ENCODE measurements at regions not wholly inside any gene's neighbourhood (a gene's known extent, or its start where the extent isn't known, plus 50 kb on each side); places are given as distances from the start of the nearest gene placed in this dataset.
"Not testable (repeated sequence)": the region's sequence is repeated elsewhere in the genome, so short reads cannot be mapped to it uniquely, and the experiment has no call there.

DNA sequence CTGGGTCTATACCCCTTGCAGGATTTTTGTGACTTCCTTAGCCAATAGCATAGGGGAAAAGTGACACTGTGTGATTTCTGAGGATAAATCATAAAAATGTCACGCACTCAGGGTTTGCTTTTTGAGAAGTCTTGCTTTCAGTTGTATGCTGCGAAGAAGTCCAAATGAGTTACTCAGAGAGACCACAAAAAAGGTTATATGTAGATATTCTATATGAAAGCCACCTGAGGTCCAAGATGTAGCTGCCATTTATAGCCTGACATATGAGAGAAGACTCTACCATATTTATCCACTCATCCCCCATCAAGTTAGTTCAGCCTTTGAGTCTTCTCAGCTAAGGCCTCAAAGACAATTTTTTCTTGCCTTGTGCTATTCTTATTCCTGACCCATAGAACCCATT is 488.3 kb upstream of the MAP2 start:
- DNase-seq, result no peak

DNA sequence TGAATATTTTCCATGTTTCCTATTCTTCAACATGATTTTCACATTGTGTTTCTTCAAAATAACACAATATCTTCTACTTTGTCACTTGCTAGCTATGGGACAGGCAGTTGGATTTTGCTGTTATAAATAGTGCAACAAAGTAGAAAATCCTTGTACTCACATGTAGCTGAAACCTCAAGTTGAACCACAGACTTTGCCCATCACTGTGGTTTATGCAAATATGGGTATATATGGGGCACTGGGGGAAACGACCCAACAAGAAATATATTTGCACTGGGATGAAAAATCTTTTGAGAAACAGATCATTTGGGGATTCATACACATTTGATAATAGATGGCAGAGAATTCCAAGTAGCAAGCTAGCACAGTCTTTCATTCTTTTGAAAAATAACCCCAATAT is 486.3 kb upstream of the MAP2 start:
- no peak for DNase-seq

DNA sequence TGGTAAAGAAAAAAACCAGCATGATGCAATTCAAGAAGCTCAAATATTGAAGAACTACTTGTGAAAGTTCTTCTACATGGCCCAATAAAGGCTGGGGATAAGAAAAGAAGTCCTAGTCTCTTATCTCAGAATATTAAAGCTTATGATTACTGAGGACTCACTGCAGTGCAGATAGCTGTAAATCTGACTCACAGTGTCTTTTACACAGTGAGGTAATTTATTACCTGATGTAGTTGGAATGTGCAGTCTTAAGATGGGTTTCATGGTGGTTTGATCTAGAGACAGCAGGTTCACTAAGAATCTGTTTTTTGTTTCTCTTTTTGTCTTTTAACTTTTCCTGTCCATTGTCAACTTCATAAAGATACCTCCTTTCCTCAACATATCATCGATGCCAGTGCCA is 484.0 kb upstream of the MAP2 start:
- no peak for DNase-seq

DNA sequence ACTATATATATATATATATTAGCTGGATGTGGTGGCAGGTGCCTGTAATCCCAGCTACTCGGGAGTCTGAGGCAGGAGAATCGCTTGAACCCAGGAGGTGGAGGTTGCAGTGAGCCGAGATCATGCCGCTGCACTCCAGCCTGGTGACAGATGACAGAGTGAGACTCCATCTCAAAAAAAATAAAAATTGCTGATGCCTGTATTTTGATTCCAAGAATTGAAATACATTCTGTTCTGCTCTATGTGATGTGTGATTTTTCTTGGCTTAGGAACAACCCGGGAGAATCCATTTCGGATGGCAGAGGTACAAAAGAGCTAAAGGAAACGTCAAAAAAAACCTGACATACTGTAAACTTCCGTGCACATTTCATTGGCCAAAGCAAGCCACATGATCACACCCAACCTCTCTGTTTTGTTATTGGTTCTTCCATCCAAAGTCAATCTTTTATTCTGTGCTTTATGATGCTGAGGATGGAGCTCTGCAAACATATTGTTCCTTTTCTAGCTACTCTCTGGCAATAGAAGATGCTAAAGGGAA is 478.1 kb upstream of the MAP2 start:
- DNase-seq, result no peak

DNA sequence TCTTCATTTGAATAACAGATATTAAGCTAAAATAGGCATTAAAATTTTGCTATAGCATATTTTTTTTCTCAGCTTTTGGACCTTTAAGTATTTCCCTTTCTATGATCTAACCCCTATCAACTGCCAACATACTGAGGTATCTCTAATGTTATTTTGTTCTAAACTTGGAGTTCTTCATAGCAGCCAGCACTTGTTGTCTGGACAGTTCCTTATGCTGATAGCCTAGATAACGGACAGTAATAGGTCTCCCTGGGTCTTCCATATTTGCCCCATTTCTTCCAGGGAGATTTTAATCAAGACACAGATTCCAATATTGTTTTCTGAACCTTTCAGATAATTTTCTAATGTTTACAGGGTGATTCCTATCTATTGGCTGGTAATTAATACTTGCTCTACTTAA is 475.8 kb upstream of the MAP2 start:
- DNase-seq, result no peak

DNA sequence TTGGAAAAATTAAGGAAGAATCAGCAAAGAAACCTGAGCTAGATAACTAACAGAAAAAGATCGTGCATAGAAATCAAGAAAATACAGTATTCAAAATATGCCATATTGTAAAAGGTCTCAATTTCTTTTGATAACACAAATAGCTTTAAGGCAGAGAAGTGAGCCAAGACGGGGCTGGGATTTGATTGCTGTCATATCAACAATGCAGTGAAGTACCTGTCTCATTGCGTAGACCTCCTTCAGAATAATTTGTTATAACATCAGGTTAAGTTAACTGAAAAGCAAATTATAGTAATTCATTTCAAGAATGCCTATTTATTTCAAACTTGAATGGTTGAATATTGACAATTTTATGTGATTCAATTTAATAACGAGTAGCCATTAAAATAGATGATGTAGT is 453.8 kb upstream of the MAP2 start:
- DNase-seq, result no peak

- DNase-seq, result no peak
Observed at GRCh38 chr2:208977582-208977981, 446.3 kb upstream of the MAP2 start.

DNA sequence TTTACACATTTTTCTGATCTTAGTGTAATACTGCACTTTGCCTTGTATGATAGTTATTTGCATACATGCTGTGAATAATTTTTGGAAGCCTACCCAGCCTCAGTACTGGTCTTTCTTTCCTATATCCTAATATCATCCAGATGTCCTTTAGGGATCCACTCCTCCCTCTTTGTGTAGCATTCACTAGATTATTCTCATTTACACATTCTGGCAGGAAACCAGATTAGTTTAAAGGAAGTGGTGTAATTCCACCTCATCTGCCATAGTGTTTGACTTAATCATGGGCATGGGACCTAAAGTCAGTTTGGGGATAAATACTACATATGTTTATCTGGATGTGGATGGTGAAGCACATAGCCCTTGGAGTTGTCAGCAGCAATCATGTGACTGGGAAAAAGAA is 444.9 kb upstream of the MAP2 start:
- no peak for DNase-seq

DNA sequence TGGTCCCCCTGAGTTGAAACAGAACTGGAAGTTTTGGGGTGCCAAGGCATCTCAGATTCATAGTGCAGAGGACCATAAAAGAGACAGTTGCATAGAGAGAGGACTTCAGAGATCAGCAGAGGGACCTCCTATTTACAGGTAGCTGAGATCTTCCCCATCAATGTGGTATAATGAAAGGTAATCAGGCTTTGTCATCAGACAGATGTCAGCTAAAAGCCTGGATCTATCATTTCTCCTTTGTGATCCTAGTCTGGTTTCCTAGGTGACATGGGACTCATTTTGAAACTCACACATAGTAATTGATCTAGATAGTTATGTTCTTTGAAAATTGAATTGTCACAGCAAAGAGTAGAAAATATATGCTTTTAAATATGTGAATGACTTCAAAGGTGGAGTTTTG is 443.5 kb upstream of the MAP2 start:
- DNase-seq, result no peak

- no peak for DNase-seq
Observed at GRCh38 chr2:208982831-208983230, 441.0 kb upstream of the MAP2 start.

GRCh38 chr2:208983486-208983885 is 440.4 kb upstream of the MAP2 start:
- DNase-seq, result no peak

GRCh38 chr2:208984376-208985090 is 439.3 kb upstream of the MAP2 start:
- DNase-seq, result peak; percentile 2

DNA sequence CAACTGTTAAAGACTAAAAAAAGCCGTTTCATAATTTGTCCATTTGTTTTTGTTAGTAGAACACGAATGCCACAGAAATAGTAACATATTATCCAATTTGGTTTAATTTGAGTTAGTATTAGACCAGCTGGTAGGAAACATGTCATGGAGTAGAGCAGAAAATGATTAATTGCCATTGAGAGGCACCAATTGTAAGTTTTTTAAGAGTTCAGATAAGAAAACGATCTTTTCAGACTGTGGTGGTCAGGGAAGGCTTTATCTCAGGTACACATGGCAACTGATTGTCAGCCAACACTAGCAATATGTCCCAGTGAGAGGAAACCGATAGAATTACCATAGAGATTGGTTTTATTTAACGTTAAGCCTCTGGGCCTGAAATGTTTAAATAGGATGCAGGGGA is 438.2 kb upstream of the MAP2 start:
- DNase-seq, result no peak

DNA sequence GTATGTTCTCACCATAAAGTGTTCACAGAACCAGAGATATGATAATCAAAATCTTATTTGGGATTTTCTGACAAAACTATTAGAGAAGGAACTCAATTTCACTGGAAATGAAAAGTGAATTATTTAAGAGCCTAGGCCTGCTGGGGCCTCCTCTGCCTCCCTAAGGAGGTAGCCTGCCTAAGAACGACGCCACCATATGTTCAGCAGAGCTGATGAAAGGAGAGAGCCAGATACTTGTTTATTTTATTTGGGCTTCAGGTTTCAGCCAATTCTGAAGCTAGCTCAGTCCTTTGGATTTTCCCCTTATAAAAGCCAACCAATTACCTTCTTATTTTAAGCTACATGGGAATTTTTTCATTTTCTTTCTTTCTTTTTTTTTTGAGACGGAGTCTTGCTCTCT is 433.1 kb upstream of the MAP2 start:
- no peak for DNase-seq

DNA sequence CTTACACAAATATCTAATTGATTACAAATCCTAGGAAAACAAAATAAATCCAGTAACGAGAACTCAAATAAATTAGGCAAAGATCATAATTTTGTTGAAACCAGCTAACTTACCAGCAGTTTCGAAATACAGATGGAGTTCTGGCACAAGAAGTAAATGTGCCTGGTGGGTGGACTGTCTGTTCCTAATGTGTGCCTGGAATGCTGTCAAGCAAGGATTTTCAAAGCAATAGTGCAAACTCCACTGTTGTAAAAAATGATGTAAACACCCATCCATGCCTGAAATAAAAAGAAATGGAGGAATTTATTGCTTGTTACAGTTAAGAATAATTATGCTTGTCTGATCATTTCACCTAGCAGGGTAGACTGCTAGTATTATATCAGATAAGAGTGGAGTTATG is 423.9 kb upstream of the MAP2 start:
- DNase-seq, result no peak

- no peak for DNase-seq
Observed at GRCh38 chr2:209002054-209002453, 421.8 kb upstream of the MAP2 start.

GRCh38 chr2:209005371-209005770 is 418.5 kb upstream of the MAP2 start:
- no peak for DNase-seq

- no peak for DNase-seq
Observed at GRCh38 chr2:209008636-209009287, 415.1 kb upstream of the MAP2 start.

DNA sequence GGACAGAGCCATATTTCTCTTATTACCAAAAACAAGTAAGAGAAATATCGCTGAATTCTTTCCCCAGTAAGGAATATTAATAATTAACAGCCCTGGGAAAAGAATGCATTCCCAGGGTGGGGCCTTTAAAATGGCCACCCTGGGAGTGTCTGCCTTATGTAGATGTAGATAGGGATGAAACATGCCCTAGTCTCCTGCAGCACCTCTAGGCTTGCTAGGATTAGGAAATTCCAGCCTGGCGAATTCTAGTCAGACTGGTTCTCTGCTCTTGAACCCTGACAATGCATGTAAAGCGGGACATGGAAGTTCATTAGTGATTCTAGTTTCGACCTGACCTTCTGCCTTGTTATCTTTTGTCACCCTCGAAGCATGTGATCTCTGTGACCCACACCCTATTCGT is 405.2 kb upstream of the MAP2 start:
- not testable (repeated sequence) for DNase-seq

DNA sequence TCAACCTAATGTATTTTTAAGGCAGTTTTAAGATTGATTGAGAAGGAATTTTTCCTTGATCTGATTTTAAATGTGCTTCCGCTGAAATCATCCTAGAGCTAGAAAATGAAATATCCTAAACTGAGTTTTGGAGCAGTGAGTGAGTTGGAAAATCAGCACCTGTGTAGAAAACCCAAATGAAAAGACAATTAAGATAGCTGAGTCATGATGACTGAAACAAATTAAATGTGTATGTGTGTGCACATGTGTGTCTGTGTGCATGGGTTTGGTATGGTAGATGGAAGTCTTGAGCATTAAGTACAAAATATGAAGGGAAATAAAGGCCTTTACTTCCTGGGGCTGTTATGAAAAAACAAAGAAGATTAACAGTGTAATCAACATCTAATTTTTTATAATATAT is 394.6 kb upstream of the MAP2 start:
- no peak for DNase-seq

DNA sequence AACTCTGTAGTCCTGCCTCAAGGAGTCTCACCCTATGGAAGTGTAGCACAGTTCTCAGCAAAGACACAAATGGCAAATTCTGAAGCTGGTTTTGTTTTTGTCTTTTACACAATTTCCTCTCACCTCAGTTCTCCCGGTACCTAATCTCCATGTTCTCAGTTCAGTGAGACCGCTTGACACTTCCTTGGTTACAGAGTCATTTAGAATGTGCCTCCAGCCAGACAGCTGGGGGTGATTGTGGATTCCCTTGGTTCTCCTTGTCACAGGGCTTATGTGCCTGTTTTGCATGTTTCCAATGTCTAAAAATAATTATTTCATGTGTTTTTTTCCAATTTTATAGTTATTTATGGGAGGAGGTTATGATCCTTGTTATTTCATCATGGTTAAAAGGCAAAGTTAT is 379.5 kb upstream of the MAP2 start:
- no peak for DNase-seq

DNA sequence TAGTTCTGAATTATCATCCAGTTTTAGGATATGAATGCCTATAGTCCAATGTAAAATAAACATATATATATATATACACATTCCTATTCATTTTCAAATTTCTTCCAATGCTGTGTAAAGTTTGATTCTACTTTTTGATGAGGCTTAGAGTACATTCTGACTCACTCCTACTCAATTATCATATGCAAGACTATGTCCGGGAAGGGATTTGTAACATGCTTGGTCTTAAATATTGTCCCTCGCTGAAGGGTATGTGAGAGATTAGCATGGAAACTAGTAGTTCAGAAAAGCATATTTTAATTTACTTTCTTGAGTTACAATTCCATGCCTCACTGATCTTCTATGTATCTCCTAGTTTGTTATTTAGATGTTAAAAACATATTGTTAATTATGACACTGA is 377.7 kb upstream of the MAP2 start:
- no peak for DNase-seq

DNA sequence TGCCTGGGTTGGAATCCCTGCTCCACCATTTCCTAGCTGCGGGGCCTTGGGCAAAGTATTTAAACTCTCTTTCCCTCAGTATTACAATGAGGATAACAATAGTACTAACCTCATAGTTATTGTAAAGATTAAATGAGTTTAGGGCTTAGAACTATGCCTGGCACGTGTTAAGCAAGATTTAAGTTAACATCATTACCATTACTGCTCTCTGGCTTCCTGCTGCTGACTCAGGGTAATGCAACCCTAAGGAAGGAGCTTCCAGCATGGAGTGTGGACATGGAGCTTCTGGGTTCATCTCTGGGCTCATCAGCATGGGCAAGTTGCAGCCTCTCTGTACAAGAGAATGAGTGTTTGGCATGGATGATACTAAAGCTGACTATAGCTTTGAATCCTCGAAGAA is 374.2 kb upstream of the MAP2 start:
- no peak for DNase-seq

DNA sequence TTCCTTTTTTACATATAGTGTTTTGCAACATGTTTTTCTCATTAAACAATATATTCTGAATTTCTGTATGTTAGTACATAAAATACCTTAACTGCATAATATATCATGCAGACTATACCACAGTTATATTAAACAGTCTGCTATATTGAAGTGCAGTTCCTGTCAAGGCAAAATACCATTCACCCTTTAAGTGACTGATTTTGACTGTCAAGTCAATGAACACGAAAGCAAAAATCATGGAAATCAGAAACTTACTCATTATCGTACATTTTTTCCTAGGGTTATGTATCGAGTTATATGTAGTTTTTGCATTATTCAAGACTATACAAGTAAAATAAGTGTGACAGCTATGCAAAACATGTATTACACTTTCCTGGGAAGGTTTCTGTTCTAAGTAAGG is 361.6 kb upstream of the MAP2 start:
- DNase-seq, result no peak

Measured in left kidney (tissue), 1 donor.